WI38 (cell line): ENCODE measurements at regions not wholly inside any gene's neighbourhood (a gene's known extent, or its start where the extent isn't known, plus 50 kb on each side); places are given as distances from the start of the nearest gene placed in this dataset.

Experiments used
- H3K4me3 ChIP-seq: 2 replicates; pipeline ENCODE4 v1.5.1; 2011; ENCODE audit warnings: low read depth, mild to moderate bottlenecking, control low read depth, low read length
- CTCF ChIP-seq: IDR thresholded peaks from 2 replicates; pipeline ENCODE4 v1.5.1; 2012; ENCODE audit warnings: low read depth, mild to moderate bottlenecking, control low read depth, low read length

- H3K4me3 ChIP-seq = no peak overlapping the region
- no peak for TF ChIP-seq CTCF
These were observed 51.0 kb upstream of the TNC start for GRCh38 chr9:115169003-115169402.

GRCh38 chr9:115170358-115171073, 52.6 kb upstream of the TNC start:
- no peak for TF ChIP-seq CTCF
- no peak overlapping the region for H3K4me3 ChIP-seq

- no peak for TF ChIP-seq CTCF
- H3K4me3 ChIP-seq = no peak overlapping the region
These were observed 54.0 kb upstream of the TNC start for GRCh38 chr9:115171921-115172388.

GRCh38 chr9:115182264-115182663, 64.3 kb upstream of the TNC start:
- H3K4me3 ChIP-seq = no peak overlapping the region
- no peak for TF ChIP-seq CTCF

GRCh38 chr9:115183436-115183835, 65.5 kb upstream of the TNC start:
- no peak overlapping the region for H3K4me3 ChIP-seq
- no peak for TF ChIP-seq CTCF

GRCh38 chr9:115189686-115190085, 71.7 kb upstream of the TNC start:
- TF ChIP-seq CTCF = no peak
- H3K4me3 ChIP-seq = no peak overlapping the region

- no peak overlapping the region for H3K4me3 ChIP-seq
- no peak for TF ChIP-seq CTCF
These were observed 73.7 kb upstream of the TNC start for GRCh38 chr9:115191667-115192066.
